NOMO-1 treated with DMSO at 0.1 percent for 48 hours (cell line): ENCODE measurements at regions not wholly inside any gene's neighbourhood (a gene's known extent, or its start where the extent isn't known, plus 50 kb on each side); places are given as distances from the start of the nearest gene placed in this dataset.
"Not testable (repeated sequence)": the region's sequence is repeated elsewhere in the genome, so short reads cannot be mapped to it uniquely, and the experiment has no call there.

ENCODE experiments used
- DNase-seq: peaks from one replicate; lab custom pipeline; 2025; ENCODE audit not compliant: unreplicated experiment; lab: John Stamatoyannopoulos, UW

- DNase-seq: no peak
Measured at GRCh38 chr20:29296256-29297230, 1960.9 kb upstream of the DEFB115 start.

GRCh38 chr20:29297411-29298270 lies 1959.8 kb upstream of the DEFB115 start:
- DNase-seq: no peak

GRCh38 chr20:29298271-29298590 lies 1959.2 kb upstream of the DEFB115 start:
- no peak for DNase-seq

- no peak for DNase-seq
Measured at GRCh38 chr20:29298759-29299613, 1958.5 kb upstream of the DEFB115 start.

- no peak for DNase-seq
Measured at GRCh38 chr20:29299811-29300578, 1957.5 kb upstream of the DEFB115 start.

GRCh38 chr20:29300579-29301551 lies 1956.6 kb upstream of the DEFB115 start:
- DNase-seq: no peak

- DNase-seq: no peak
Measured at GRCh38 chr20:29301624-29302259, 1955.7 kb upstream of the DEFB115 start.

- no peak for DNase-seq
Measured at GRCh38 chr20:29302979-29303644, 1954.4 kb upstream of the DEFB115 start.

- DNase-seq: no peak
Measured at GRCh38 chr20:29306390-29307072, 1950.9 kb upstream of the DEFB115 start.

- not testable (repeated sequence) for DNase-seq
Measured at GRCh38 chr20:29307484-29307883, 1950.0 kb upstream of the DEFB115 start.

GRCh38 chr20:29308956-29309355 lies 1948.5 kb upstream of the DEFB115 start:
- not testable (repeated sequence) for DNase-seq

GRCh38 chr20:29309481-29309880 lies 1948.0 kb upstream of the DEFB115 start:
- DNase-seq: not testable (repeated sequence)

GRCh38 chr20:29311046-29311445 lies 1946.4 kb upstream of the DEFB115 start:
- not testable (repeated sequence) for DNase-seq

GRCh38 chr20:29312679-29313078 lies 1944.8 kb upstream of the DEFB115 start:
- not testable (repeated sequence) for DNase-seq

GRCh38 chr20:29313481-29313880 lies 1944.0 kb upstream of the DEFB115 start:
- DNase-seq: no peak

- no peak for DNase-seq
Measured at GRCh38 chr20:29314294-29314693, 1943.2 kb upstream of the DEFB115 start.

- no peak for DNase-seq
Measured at GRCh38 chr20:29318871-29319461, 1938.5 kb upstream of the DEFB115 start.
